Endothelial cell of umbilical vein (primary cell): ENCODE measurements at regions not wholly inside any gene's neighbourhood (a gene's known extent, or its start where the extent isn't known, plus 50 kb on each side); places are given as distances from the start of the nearest gene placed in this dataset.

ENCODE experiments used
- BruUV-seq: library from RNA; stranded (reverse); fragments of 400-500 nt; replicated peaks from 2 replicates; lab custom pipeline; 2021; lab: Mats Ljungman, UMichigan
- CTCF ChIA-PET: fragments of 300-600, 350-600 bp; sonication (Branson Sonifier 250); formaldehyde crosslinking; loops from one replicate; lab custom pipeline; 2021; ENCODE audit warnings: antibody characterized with exemption, inconsistent platforms; lab: Charles Lee
- POLR2A ChIA-PET: fragments of 300-600, 350-600 bp; sonication (Branson Sonifier 250); formaldehyde crosslinking; loops from one replicate; lab custom pipeline; 2021; ENCODE audit warnings: antibody characterized with exemption, inconsistent platforms; lab: Charles Lee
- DNase-seq: peaks from one replicate; pipeline ENCODE4 v3.0.0-alpha.2; 2011; ENCODE audit warnings: low read depth, low spot score
- FAIRE-seq: peaks from 2 replicates; lab custom pipeline; 2011; peaks lifted over from hg19 to GRCh38; lab: Jason Lieb, UNC
- H2AFZ ChIP-seq: 2 replicates; pipeline ENCODE4 v1.6.0; 2012; ENCODE audit warnings: low read depth, low read length, control low read depth, inconsistent platforms
- H3K27ac ChIP-seq: 2 replicates; pipeline ENCODE4 v1.5.1; 2011; ENCODE audit warnings: low read depth, mild to moderate bottlenecking, control low read depth, low read length, moderate library complexity; ENCODE audit not compliant: insufficient read depth
- H3K27me3 ChIP-seq, 2 experiments: 2 replicates each; pipeline versions ENCODE4 v1.6.0 to v1.6.1; 2011; ENCODE audit warnings: low read length in 2 of 2, mixed read lengths in 1 of 2; ENCODE audit not compliant: control insufficient read depth in 2 of 2, insufficient read depth in 2 of 2
- H3K36me3 ChIP-seq, 2 experiments: 2 replicates in 1 of 2; 3 replicates in 1 of 2; pipeline ENCODE4 v1.5.1; 2011; ENCODE audit warnings: low read length in 2 of 2, mild to moderate bottlenecking in 1 of 2, moderate library complexity in 1 of 2; ENCODE audit not compliant: control insufficient read depth in 2 of 2, insufficient read depth in 2 of 2; ENCODE audit errors: extremely low read depth in 1 of 2
- H3K4me1 ChIP-seq: 3 replicates; pipeline ENCODE4 v1.5.1; 2011; ENCODE audit warnings: mild to moderate bottlenecking, low read length; ENCODE audit not compliant: control insufficient read depth, insufficient read depth; ENCODE audit errors: extremely low read depth
- H3K4me2 ChIP-seq: 2 replicates; pipeline ENCODE4 v1.6.1; 2011; ENCODE audit warnings: low read length, control low read depth, mixed read lengths; ENCODE audit not compliant: insufficient read depth
- H3K4me3 ChIP-seq, 3 experiments: fragments of 200-600 bp in 1 of 3; sonication (generic), shearing (Covaris generic) in 1 of 3; replicated peaks in 1 of 3; 2 replicates each; pipeline ENCODE4 v1.5.1; 2011 to 2016; ENCODE audit warnings: control low read depth in 3 of 3, low read length in 3 of 3, mild to moderate bottlenecking in 2 of 3, inconsistent platforms in 1 of 3, low read depth in 1 of 3, moderate library complexity in 1 of 3; ENCODE audit not compliant: insufficient read depth in 1 of 3
- H3K79me2 ChIP-seq: 2 replicates; pipeline ENCODE4 v1.6.0; 2012; ENCODE audit warnings: low read length, inconsistent platforms; ENCODE audit not compliant: control insufficient read depth, insufficient read depth
- H3K9ac ChIP-seq: replicated peaks from 2 replicates; pipeline ENCODE3; 2011; ENCODE audit warnings: low read length, control low read depth; ENCODE audit not compliant: insufficient read depth; ENCODE audit errors: extremely low read depth
- H3K9me1 ChIP-seq: replicated peaks from 3 replicates; pipeline ENCODE4 v1.6.0; 2011; ENCODE audit warnings: mild to moderate bottlenecking, low read length; ENCODE audit not compliant: control insufficient read depth, insufficient read depth; ENCODE audit errors: extremely low read depth
- H3K9me3 ChIP-seq: replicated peaks from 2 replicates; pipeline ENCODE4 v1.5.1; 2012; ENCODE audit warnings: low read length, inconsistent platforms; ENCODE audit not compliant: control insufficient read depth, insufficient read depth
- H4K20me1 ChIP-seq: replicated peaks from 2 replicates; pipeline ENCODE3; 2011; ENCODE audit warnings: mild to moderate bottlenecking, low read length; ENCODE audit not compliant: control insufficient read depth, insufficient read depth; ENCODE audit errors: extremely low read depth
- CTCF ChIP-seq, 2 donors: IDR thresholded peaks; 1 replicate in 1 of 2; 2 replicates in 1 of 2; pipeline ENCODE4 v1.5.1; 2011; ENCODE audit warnings: low read length in 2 of 2, mild to moderate bottlenecking in 2 of 2, moderate library complexity in 2 of 2, control low read depth in 1 of 2, inconsistent platforms in 1 of 2, low read depth in 1 of 2; ENCODE audit not compliant: insufficient read depth in 1 of 2; ENCODE audit errors: extremely low read depth in 1 of 2
- EZH2 ChIP-seq: IDR thresholded peaks from 2 replicates; pipeline ENCODE4 v1.6.1; 2012; ENCODE audit warnings: borderline replicate concordance, low read depth, mild to moderate bottlenecking, moderate library complexity, low read length, inconsistent platforms; ENCODE audit not compliant: severe bottlenecking
- FOS ChIP-seq: IDR thresholded peaks from 2 replicates; pipeline ENCODE4 v1.6.1; 2011; ENCODE audit warnings: mild to moderate bottlenecking, low read length, moderate library complexity, borderline replicate concordance; ENCODE audit not compliant: insufficient read depth
- GATA2 ChIP-seq: IDR thresholded peaks from 2 replicates; pipeline ENCODE4 v1.7.0; 2011; ENCODE audit warnings: low read depth, mild to moderate bottlenecking, moderate library complexity, mixed read lengths, low read length; ENCODE audit not compliant: insufficient read length, insufficient read depth
- JUN ChIP-seq: IDR thresholded peaks from 2 replicates; pipeline ENCODE4 v1.6.1; 2011; ENCODE audit warnings: borderline replicate concordance, low read depth; ENCODE audit not compliant: insufficient read length, insufficient read depth
- MAX ChIP-seq: IDR thresholded peaks from 2 replicates; pipeline ENCODE4 v1.6.1; 2011; ENCODE audit not compliant: insufficient read depth, insufficient read length
- MYC ChIP-seq: IDR thresholded peaks from one replicate; pipeline ENCODE4 v1.6.1; 2011; ENCODE audit warnings: mild to moderate bottlenecking, low read depth, low read length
- POLR2A ChIP-seq: IDR thresholded peaks from 2 replicates; pipeline ENCODE4 v1.6.1; 2012; ENCODE audit warnings: low read depth, mild to moderate bottlenecking, control low read depth, low read length
- POLR2AphosphoS5 ChIP-seq: IDR thresholded peaks from 2 replicates; pipeline ENCODE4 v1.6.1; 2012; ENCODE audit warnings: low read depth, mild to moderate bottlenecking, control low read depth, low read length, moderate library complexity; ENCODE audit not compliant: insufficient read depth
- dilution Hi-C: fragments of 300-500 bp; cut with MboI; formaldehyde crosslinking; loops from one replicate; pipeline ENCODE4 v1.15.0; 2019; ENCODE audit warnings: low sequenced_read_pairs; ENCODE audit not compliant: extremely low pct_ligation_motif_present
- intact Hi-C: fragments of 100-400 bp; cut with micrococcal nuclease; formaldehyde crosslinking; loops from one replicate; pipeline ENCODE4 v1.10.0; 2022

- Histone ChIP-seq H3K4me1 (no peaks in the 10 kb centered on the region), H3K36me3 (no peaks in the 10 kb centered on the region), H3K9ac (no peak overlapping the region), H3K4me3 (no peak overlapping the region), H3K4me2 (no peak overlapping the region), H3K27me3 (no peaks in the 10 kb centered on the region), H3K9me1 (no peaks in the 10 kb centered on the region), H2AFZ (no peak overlapping the region), H3K79me2 (no peaks in the 10 kb centered on the region), H4K20me1 (no peaks in the 10 kb centered on the region), H3K9me3 (peaks cover 5% of the 10 kb centered on the region), H3K27ac (no peak overlapping the region)
- TF ChIP-seq FOS (no peak), JUN (no peak), POLR2AphosphoS5 (no peak), CTCF (IDR thresholded peaks at IDR 0.05; ENCODE audit: extremely low read depth in 1 of 2, insufficient read depth in 1 of 2, low read depth in 1 of 2, low read length in 2 of 2) (no peak), MAX (no peak)
- ChIA-PET CTCF (no interaction called here), POLR2A (no interaction called here)
- intact Hi-C loops = no loop called here
- DNase-seq = no peak
- FAIRE-seq = no peak
- no TSS peak for BruUV-seq
- dilution Hi-C loops = no loop called here
These were observed 165.2 kb upstream of the AUTS2 start for GRCh38 chr7:69433081-69433480.

GRCh38 chr7:69434398-69434815 is 163.9 kb upstream of the AUTS2 start:
- no peak for FAIRE-seq

More at GRCh38 chr7:69434398-69434815, 163.9 kb upstream of the AUTS2 start:
- Histone ChIP-seq H3K4me3 (no peak overlapping the region), H3K27me3 (no peaks in the 10 kb centered on the region), H3K27ac (no peak overlapping the region), H4K20me1 (no peaks in the 10 kb centered on the region), H3K36me3 (no peaks in the 10 kb centered on the region), H3K79me2 (no peaks in the 10 kb centered on the region), H2AFZ (no peak overlapping the region), H3K4me2 (no peak overlapping the region), H3K9ac (no peak overlapping the region), H3K9me3 (peaks cover 4% of the 10 kb centered on the region), H3K4me1 (no peaks in the 10 kb centered on the region), H3K9me1 (no peaks in the 10 kb centered on the region)
- no peak for TF ChIP-seq GATA2
- no peak for TF ChIP-seq CTCF (IDR thresholded peaks at IDR 0.05; ENCODE audit: extremely low read depth in 1 of 2, insufficient read depth in 1 of 2, low read depth in 1 of 2, low read length in 2 of 2)
- TF ChIP-seq FOS = no peak
- no peak for TF ChIP-seq POLR2AphosphoS5
- TF ChIP-seq MYC = no peak
- no peak for TF ChIP-seq JUN
- no peak for TF ChIP-seq MAX
- TF ChIP-seq POLR2A = no peak
- no peak for TF ChIP-seq EZH2
- no TSS peak for BruUV-seq
- ChIA-PET CTCF (no interaction called here), POLR2A (no interaction called here)
- dilution Hi-C loops = no loop called here
- intact Hi-C loops = no loop called here
- no peak for DNase-seq
